ENCODE measurements at regions not wholly inside any gene's neighbourhood (a gene's known extent, or its start where the extent isn't known, plus 50 kb on each side); places are given as distances from the start of the nearest gene placed in this dataset.

DNA sequence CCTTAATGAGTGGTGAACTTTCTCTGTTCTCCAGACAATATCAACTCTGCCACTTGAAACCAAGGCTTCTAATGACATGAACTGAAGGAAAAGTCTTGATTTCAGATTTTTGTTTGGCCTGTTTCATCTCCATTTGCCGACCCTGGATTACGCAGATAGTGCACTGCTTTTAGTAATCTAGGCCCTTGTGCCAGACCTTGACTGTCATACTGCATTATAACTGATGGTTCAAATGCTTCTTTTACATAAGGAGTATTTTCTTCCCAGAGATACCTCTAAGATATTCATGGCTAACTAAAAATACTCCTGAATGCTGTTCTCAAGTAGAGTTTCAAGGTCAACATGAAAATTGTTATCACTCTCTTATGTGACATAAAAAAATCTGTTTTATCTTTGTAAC lies 238.7 kb upstream of the SEMA6A start:
- TF ChIP-seq CTCF (IDR thresholded peaks at IDR 0.05) (no peak), SMAD4 (CRISPR knock-in tag; IDR thresholded peaks at IDR 0.05) (no peak), JUN (CRISPR knock-in tag; IDR thresholded peaks at IDR 0.05) (no peak), MAX (CRISPR knock-in tag; IDR thresholded peaks at IDR 0.05) (no peak), TP53 (CRISPR knock-in tag; IDR thresholded peaks at IDR 0.05) (no peak), USF1 (CRISPR knock-in tag; IDR thresholded peaks at IDR 0.05) (no peak), HMGXB4 (CRISPR knock-in tag; IDR thresholded peaks at IDR 0.05) (no peak), ESRRA (CRISPR knock-in tag; IDR thresholded peaks at IDR 0.05; ENCODE audit: borderline replicate concordance) (no peak), FOXK1 (CRISPR knock-in tag; IDR thresholded peaks at IDR 0.05) (no peak), NR3C1 (CRISPR knock-in tag; conservative IDR thresholded peaks at IDR 0.05; ENCODE audit: low read depth) (no peak), ZSCAN18 (CRISPR knock-in tag; IDR thresholded peaks at IDR 0.05) (no peak), ZNF425 (CRISPR knock-in tag; conservative IDR thresholded peaks at IDR 0.05) (no peak)
- TF ChIP-seq, protein P1, sequence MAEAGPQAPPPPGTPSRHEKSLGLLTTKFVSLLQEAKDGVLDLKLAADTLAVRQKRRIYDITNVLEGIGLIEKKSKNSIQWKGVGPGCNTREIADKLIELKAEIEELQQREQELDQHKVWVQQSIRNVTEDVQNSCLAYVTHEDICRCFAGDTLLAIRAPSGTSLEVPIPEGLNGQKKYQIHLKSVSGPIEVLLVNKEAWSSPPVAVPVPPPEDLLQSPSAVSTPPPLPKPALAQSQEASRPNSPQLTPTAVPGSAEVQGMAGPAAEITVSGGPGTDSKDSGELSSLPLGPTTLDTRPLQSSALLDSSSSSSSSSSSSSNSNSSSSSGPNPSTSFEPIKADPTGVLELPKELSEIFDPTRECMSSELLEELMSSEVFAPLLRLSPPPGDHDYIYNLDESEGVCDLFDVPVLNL (CRISPR knock-in tag; IDR thresholded peaks at IDR 0.05; ENCODE audit: borderline replicate concordance, low read depth), result no peak
- TF ChIP-seq, protein P2, sequence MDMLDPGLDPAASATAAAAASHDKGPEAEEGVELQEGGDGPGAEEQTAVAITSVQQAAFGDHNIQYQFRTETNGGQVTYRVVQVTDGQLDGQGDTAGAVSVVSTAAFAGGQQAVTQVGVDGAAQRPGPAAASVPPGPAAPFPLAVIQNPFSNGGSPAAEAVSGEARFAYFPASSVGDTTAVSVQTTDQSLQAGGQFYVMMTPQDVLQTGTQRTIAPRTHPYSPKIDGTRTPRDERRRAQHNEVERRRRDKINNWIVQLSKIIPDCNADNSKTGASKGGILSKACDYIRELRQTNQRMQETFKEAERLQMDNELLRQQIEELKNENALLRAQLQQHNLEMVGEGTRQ (CRISPR knock-in tag; IDR thresholded peaks at IDR 0.05), result no peak
